ENCODE measurements at regions not wholly inside any gene's neighbourhood (a gene's known extent, or its start where the extent isn't known, plus 50 kb on each side); places are given as distances from the start of the nearest gene placed in this dataset.

DNA sequence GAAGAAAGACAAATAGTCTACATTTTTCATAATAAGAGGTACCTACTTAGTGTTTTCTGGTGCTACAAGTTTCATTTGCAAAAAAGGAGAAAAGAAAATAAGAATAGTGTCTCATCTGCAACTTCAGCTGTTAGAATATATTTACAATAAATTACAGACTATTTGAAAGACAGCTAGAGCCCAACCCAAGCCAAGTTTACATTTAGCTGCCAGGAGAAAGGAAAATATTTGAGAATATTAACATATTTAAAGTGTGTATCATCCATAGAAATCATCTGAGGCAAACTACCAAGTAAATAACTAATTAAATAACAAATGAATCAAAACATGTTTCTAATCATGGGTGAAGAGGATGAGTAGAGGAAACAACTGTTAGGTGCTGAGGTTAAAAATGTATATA lies 209.2 kb upstream of the ZSWIM2 start:
- Histone ChIP-seq H3K56ac (ENCODE audit: insufficient read length, low read depth, low read length) (no peak overlapping the region), H3T11ph (ENCODE audit: low read length) (no peak overlapping the region), H2BK20ac (ENCODE audit: low read depth, low read length, poor library complexity, severe bottlenecking) (no peak overlapping the region), H3K4ac (ENCODE audit: low read depth, low read length) (no peak overlapping the region), H3K23ac (ENCODE audit: insufficient read length, low read depth, low read length) (no peak overlapping the region), H2BK12ac (ENCODE audit: insufficient read length, low read depth, low read length) (no peak overlapping the region), H2BK120ac (ENCODE audit: low read depth, low read length, poor library complexity, severe bottlenecking) (no peak overlapping the region), H3K23me2 (ENCODE audit: insufficient read length, low read depth, low read length, poor library complexity, severe bottlenecking) (no peaks in the 10 kb centered on the region), H3K79me1 (ENCODE audit: insufficient read depth, low read depth, low read length, poor library complexity, severe bottlenecking) (no peaks in the 10 kb centered on the region), H2AFZ (ENCODE audit: low read length) (no peak overlapping the region), H3K27me3 (ENCODE audit: insufficient read depth, low read length) (no peaks in the 10 kb centered on the region), H2BK5ac (ENCODE audit: insufficient read length, low read length) (no peak overlapping the region), H3K9ac (ENCODE audit: extremely low read depth, insufficient read length, low read length) (no peak overlapping the region), H3K18ac (ENCODE audit: insufficient read length, low read depth, low read length) (no peak overlapping the region), H3K4me2 (ENCODE audit: insufficient read depth, insufficient read length, low read length) (no peak overlapping the region), H2AK5ac (ENCODE audit: insufficient read length, low read length) (no peak overlapping the region), H4K5ac (ENCODE audit: insufficient read length, low read depth, low read length) (no peak overlapping the region), H4K91ac (ENCODE audit: insufficient read length, low read depth, low read length) (no peak overlapping the region), H3K27ac (ENCODE audit: insufficient read length, low read depth, low read length) (no peak overlapping the region), H4K20me1 (ENCODE audit: control insufficient read depth, insufficient read depth, insufficient read length) (no peaks in the 10 kb centered on the region), H3K4me1 (ENCODE audit: insufficient read depth, low read length) (no peaks in the 10 kb centered on the region), H3K9me3 (ENCODE audit: control insufficient read depth, low read depth, low read length) (no peaks in the 10 kb centered on the region), H3K79me2 (ENCODE audit: insufficient read depth, low read length) (no peaks in the 10 kb centered on the region), H3K14ac (ENCODE audit: insufficient read depth, low read length) (no peak overlapping the region), H4K8ac (replicated peaks; ENCODE audit: insufficient read length, low read depth, low read length) (no peak overlapping the region), H2BK15ac (ENCODE audit: low read depth, low read length) (no peak overlapping the region)
- no peaks in the 10 kb centered on the region for H3K36me3 Mint-ChIP-seq (ENCODE audit: insufficient read depth in 1 of 3, low read depth in 3 of 3)
- no peaks in the 10 kb centered on the region for H3K9me3 Mint-ChIP-seq
- H3K27me3 Mint-ChIP-seq (ENCODE audit: low read depth): no peaks in the 10 kb centered on the region
- TF ChIP-seq, protein P1, sequence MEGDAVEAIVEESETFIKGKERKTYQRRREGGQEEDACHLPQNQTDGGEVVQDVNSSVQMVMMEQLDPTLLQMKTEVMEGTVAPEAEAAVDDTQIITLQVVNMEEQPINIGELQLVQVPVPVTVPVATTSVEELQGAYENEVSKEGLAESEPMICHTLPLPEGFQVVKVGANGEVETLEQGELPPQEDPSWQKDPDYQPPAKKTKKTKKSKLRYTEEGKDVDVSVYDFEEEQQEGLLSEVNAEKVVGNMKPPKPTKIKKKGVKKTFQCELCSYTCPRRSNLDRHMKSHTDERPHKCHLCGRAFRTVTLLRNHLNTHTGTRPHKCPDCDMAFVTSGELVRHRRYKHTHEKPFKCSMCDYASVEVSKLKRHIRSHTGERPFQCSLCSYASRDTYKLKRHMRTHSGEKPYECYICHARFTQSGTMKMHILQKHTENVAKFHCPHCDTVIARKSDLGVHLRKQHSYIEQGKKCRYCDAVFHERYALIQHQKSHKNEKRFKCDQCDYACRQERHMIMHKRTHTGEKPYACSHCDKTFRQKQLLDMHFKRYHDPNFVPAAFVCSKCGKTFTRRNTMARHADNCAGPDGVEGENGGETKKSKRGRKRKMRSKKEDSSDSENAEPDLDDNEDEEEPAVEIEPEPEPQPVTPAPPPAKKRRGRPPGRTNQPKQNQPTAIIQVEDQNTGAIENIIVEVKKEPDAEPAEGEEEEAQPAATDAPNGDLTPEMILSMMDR (conservative IDR thresholded peaks at IDR 0.05): no peak
- no peak for DNase-seq
- H3K27ac Mint-ChIP-seq: no peak overlapping the region
- H3K4me3 Mint-ChIP-seq: no peak overlapping the region
- no peaks in the 10 kb centered on the region for H3K4me1 Mint-ChIP-seq
